ENCODE measurements at regions not wholly inside any gene's neighbourhood (a gene's known extent, or its start where the extent isn't known, plus 50 kb on each side); places are given as distances from the start of the nearest gene placed in this dataset.

- TF ChIP-seq POLR2AphosphoS5 (IDR thresholded peaks at IDR 0.05; ENCODE audit: low read depth, low read length) = no peak
- TF ChIP-seq POLR2A (IDR thresholded peaks at IDR 0.05; ENCODE audit: low read depth, low read length) = no peak
Measured at GRCh38 chr1:48121955-48122354, 100.6 kb upstream of the SLC5A9 start.

Data from GM12892 (cell line).